Daoy (cell line): ENCODE measurements at regions not wholly inside any gene's neighbourhood (a gene's known extent, or its start where the extent isn't known, plus 50 kb on each side); places are given as distances from the start of the nearest gene placed in this dataset.

Source experiments
- DNase-seq: peaks from one replicate; pipeline ENCODE4 v3.0.0-alpha.2; 2015; ENCODE audit warnings: low read depth

- no peak for DNase-seq
Observed at GRCh38 chr14:30786701-30787100, 87.7 kb upstream of the COCH start.

GRCh38 chr14:30790827-30791226 lies 83.5 kb upstream of the COCH start:
- peak; percentile 21 for DNase-seq

- DNase-seq: no peak
Observed at GRCh38 chr14:30791522-30792351, 82.6 kb upstream of the COCH start.

- DNase-seq: no peak
Observed at GRCh38 chr14:30796707-30797106, 77.7 kb upstream of the COCH start.

GRCh38 chr14:30798516-30798915 lies 75.8 kb upstream of the COCH start:
- DNase-seq: no peak

- DNase-seq: no peak
Observed at GRCh38 chr14:30798961-30799360, 75.4 kb upstream of the COCH start.

- no peak for DNase-seq
Observed at GRCh38 chr14:30799933-30800332, 74.4 kb upstream of the COCH start.

- no peak for DNase-seq
Observed at GRCh38 chr14:30803185-30803584, 71.2 kb upstream of the COCH start.

- DNase-seq: no peak
Observed at GRCh38 chr14:30805284-30805683, 69.1 kb upstream of the COCH start.

- no peak for DNase-seq
Observed at GRCh38 chr14:30808576-30808975, 65.8 kb upstream of the COCH start.

GRCh38 chr14:30813216-30813615 lies 61.1 kb upstream of the COCH start:
- no peak for DNase-seq

GRCh38 chr14:30820674-30821073 lies 53.7 kb upstream of the COCH start:
- no peak for DNase-seq

GRCh38 chr14:30822080-30822571 lies 52.2 kb upstream of the COCH start:
- DNase-seq: no peak
